HG03039 (cell line): ENCODE measurements at regions not wholly inside any gene's neighbourhood (a gene's known extent, or its start where the extent isn't known, plus 50 kb on each side); places are given as distances from the start of the nearest gene placed in this dataset.

Experiments used
- ATAC-seq: cut with Tn5 transposase; IDR thresholded peaks from one replicate; pipeline ENCODE4 v1.9.1; 2021; ENCODE audit warnings: mild to moderate bottlenecking, moderate library complexity; ENCODE audit not compliant: unreplicated experiment

DNA sequence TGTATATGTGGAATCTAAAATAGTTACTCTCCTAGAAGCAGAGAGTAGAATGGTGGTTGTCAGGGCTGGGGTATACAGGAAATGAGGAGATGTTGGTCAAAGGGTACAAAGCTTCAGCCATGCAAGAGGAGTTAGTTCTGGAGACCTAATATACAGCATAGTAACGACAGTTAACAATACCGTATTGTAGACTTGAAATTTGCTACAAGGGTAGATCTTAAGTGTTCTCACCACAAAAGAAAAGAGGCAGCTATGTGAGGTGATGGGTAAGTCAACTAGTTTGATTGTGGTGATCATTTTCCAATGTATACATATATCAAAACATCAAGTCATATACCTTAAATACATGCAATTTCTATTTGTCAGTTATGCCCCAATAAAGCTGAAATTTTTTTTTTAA, 98.2 kb upstream of the CYP1B1 start:
- no peak for ATAC-seq

DNA sequence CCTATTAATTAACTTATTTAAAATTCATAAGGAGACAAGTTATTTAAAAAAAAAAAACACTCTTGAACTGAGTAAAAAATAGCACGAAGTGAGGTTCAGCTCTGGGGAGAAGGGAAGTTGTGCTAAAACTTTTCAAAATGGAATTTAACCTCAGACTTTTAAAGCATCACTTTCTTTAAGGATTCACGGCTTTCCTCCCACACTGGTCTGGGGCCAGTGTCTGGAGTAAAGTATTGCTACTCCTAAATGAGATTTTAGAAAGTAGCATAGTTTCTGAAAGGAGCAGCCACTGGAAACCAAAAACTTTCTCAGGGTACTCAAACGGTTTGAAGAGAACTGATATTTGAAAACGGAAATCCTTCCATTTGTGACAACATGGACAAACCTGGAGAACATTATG, 97.7 kb upstream of the CYP1B1 start:
- ATAC-seq, result no peak

DNA sequence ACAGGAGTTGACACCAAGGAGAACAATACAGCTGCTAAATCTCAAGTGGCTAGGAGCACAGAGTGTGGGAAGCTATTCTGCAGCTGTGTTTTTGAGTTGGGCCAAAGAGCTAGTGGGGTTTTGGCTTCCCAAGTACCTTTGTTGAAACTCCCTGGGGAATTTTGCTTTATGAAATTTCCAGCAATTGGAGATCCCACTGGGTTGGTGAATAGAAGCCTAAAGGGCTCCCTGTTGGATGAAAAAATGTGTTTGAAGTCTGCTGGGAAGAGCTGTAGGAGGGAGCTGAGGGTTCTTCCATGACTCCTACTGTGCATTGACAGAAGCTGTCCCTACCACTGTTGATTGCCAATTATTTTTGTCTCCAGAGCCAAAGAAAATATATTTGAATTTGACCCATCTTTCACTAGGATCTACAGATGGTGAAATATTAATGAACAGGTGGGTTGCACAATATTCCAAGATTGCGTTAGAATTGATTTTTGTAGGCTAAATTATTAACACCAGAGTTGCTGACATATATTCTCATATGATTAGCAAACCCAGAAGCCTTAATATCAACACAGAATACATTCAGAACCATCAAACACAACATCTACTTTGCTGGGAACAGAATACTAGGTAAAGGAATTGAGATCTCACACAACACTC, 95.4 kb upstream of the CYP1B1 start:
- ATAC-seq, result no peak

DNA sequence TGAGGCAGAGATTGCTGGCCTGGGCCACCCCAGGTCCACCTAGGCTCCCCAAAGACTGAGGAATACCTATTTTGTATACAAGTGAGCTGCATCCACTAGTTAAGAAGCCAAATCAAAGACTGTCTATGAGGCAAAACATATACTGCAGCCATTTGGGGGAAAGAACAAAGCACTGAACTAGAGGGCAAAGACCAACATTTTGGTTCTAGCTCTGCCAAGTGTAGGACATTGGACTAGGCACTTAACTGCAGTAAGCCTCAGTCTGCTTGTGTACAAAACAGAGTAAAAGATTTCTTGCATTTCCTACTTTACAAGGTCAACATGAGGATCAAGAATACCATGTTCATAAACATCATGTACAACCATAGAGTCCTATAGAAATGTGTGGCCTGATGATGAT, 94.8 kb upstream of the CYP1B1 start:
- no peak for ATAC-seq

DNA sequence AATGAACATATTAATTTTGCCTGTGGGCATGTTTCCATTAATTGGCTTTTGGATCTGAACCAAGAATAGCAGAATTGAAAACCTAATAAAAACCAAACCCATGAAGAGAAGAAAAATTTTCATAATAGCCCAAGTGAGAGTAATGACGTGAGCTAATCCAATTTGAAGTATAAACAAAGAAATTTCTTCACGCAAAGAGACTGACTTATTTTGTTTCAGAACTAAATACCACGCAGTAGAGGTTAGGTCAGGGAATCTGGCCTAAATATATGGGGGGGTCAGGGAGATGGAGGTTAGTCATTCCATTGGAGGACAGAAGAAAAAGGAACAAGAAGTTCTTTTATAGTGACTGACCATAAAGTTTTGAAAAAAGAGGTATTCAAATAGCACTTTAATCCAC, 94.1 kb upstream of the CYP1B1 start:
- no peak for ATAC-seq

DNA sequence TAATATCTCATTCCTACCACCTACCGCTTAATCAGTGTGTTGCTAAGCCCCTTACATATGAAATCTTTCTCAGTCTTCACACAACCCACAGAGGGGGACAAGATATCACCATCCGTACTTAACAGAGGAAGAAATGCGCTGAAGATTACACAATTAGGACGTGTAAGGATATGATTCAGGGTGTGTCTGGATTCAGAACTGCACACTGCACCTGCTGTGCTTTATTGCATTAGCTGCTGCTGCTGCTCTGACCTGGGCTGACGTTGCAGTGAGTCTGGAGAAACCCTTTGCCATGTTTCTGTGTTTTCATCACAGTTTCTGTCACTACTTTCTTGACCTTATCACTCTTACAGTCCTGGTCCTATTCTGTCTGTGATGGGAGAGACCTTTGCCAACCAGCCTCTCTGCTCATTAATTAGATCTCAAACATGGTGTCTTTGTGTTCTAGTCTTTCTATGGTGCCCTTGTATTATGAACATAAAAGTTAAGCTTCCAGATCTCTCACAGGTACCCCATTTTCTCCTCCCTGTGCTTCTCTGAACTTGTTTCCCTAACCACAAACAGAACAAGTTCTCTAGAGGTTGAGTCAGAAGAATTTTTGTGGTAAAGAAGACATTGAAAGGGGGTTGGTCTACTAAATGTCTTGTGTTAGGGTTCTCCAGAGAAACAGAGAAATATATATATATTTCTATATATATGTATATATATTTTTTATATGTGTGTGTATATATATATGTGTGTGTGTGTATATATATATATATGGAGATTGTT, 92.9 kb upstream of the CYP1B1 start:
- ATAC-seq, result no peak

DNA sequence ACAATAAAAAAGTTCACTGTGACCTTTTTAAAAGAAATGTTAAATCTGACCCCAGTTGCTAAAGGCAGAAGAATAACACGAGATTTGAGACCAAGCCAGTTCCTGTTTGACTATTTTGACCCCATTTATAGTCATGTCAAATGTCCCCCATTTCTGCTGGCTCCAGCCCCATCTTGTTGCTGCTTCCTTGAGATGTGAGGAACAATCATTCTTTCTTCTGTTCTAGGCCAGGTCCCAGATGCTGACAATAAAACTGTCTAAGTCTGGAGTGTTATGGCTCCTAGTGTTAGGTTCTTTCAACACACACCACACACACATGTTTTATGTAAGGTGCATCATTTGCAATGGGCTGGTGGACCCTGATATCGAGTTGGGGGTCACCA, 92.0 kb upstream of the CYP1B1 start:
- no peak for ATAC-seq

DNA sequence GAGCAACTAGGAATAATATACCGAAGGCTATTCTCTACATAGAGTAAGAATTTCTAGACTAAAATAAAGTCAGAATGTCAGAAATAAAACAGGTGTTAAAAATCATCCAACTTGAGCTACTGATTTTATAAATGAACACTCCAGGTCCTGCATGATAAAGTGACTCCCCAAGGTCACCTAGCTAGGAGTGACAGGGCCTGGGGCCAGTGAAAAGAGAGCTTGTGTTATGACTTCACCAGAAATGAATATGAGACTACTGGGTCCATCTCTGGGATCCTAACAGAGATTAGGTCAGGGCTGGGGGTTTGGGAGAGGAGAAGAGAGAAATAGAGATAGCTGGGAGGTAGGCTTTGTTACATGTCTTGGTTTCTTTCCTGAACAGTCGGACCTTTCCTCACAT, 89.7 kb upstream of the CYP1B1 start:
- no peak for ATAC-seq

DNA sequence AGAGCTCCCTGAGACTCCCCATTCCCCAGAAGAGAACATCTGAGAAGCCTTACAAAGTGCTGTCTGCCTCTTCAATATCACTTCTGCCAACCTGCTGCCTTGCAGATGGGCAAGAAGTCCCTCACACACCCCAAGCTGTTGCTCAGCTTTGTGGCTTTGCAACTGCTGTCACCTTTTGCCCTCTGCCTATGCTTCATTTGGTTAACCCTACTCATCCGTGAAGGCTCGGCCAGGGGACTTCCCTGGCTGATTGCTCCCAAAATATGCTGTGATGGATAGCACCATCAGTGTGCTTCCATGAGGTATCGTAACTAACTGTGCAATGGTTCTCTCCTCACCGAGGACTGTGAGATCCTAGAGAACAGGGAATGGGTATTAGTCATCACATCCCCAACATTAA, 88.9 kb upstream of the CYP1B1 start:
- ATAC-seq, result peak; percentile 66

DNA sequence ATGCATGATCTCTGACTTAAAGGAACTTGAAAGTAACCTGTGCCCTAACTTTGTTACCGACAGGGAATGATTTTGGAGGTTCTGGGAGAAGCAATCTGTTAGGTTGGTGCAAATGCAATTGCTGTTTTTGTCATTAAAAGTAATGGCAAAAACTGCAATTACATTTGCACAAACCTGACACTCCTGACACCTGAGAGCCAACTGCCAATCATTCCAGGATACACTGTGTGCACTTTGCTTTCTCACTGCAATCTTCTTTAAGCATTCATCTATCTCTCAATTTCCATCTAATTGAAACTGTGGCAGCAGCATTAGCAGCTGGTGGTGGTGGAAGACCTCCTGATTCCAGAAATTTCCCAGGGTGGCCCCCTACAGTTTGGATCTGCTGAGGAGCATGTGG, 87.6 kb upstream of the CYP1B1 start:
- ATAC-seq, result no peak

DNA sequence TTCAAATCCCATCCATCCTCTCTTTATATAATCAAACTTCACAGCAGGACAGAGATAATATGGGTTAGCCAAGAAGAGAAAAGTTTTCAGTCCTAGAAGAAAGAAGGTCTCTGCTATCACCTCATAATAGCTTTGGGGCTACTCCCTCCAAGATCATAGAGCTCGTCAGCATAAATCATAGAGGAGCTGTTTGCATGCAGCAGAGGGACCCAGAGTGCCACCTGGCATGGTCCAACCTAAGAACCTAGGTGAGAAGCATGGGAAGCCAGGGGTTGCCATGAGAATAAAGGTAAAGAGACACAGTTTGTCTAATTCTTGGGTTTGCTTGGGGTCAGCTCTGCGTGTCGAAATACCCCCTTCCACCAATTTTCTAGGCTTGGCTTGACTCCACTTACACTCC, 87.1 kb upstream of the CYP1B1 start:
- ATAC-seq, result no peak

DNA sequence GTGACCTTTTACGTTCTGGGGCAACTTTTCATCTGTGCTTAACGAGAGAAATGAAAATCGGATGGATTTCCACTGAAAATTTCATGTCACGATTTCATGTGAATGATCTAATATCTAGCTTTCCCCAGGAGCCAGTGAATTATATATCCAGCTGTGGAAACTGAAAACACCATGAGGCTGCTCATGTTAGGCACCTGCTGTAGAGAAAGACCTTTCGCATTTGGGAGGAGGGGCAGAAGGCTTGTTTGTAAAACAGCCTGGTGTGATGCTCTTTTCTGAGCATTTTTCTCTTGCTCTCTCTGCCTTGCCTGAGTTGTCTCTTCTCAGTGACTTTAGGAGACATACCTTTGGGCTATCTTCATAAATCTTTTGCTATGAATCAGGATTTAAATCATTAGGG, 84.6 kb upstream of the CYP1B1 start:
- ATAC-seq, result no peak

DNA sequence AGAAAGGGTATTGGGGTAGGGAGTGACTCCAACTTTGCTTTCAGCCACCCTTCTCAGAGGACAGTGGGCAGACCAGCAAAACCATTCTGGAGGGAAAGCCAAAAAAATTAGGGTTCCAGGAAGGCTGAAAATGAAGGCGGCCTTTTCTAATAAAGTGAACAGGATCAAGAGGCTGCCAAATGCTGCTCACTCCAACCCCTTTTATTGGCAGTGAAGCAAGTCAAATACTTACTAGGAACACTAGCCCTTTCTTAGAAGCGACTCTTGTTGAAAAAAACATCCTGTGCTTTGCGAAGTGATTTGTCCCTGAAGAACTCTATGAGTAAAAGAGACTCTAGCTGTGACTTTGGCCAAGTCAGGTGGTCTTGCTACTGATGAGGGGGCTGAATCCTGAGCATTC, 83.6 kb upstream of the CYP1B1 start:
- no peak for ATAC-seq

DNA sequence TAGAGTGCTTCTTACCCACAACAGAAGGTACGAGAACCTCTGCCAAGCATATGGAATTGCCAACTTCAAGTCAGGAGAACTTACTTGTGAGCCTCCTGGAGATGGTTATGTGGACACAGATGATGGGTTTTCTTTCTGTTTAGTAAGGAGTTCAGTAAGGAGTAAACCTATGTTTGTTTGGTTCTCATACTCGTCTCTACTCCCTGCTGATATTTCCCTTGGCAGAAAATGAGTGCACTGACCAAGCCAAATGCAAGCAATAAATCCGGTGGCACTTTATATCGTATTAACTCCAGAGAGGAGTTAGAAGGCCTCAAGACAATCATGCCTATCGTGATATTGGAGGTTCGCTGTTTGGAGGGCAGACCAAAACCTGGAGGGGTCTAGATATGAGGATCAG, 83.2 kb upstream of the CYP1B1 start:
- no peak for ATAC-seq

DNA sequence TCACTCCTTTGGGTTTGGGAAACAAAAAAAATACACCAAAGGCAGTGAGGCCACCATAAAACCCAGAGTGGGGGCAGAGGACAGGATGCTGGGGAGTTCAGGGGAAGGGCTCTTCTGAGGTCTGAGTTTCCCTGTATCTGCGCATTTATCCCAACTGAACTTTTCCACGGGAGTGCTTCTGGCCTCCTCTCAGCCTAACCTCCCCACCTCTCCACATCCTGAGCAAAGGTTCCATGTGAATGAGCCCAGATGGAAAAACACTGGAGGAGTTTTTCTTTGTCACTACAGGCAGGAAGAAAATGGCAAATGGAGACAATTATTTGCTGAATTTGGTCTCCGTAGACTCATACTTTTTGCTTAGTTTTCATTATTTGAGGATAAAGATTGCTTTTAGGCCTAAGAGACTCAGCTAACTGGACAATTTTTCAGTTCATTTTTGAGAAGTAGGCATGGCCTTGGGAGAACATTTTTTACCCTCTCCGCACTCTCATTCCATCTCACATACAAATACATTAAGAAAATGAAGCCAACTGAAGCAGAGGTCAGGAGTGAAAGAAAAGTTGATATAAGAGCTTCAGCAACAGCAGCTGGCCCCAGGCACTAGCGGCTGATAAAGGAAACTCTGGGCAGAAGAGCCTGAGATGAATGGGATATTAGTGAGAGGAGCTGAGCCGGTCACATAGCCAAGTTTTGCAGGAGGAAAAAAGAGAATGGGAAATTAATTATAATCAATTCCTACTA, 82.6 kb upstream of the CYP1B1 start:
- no peak for ATAC-seq

DNA sequence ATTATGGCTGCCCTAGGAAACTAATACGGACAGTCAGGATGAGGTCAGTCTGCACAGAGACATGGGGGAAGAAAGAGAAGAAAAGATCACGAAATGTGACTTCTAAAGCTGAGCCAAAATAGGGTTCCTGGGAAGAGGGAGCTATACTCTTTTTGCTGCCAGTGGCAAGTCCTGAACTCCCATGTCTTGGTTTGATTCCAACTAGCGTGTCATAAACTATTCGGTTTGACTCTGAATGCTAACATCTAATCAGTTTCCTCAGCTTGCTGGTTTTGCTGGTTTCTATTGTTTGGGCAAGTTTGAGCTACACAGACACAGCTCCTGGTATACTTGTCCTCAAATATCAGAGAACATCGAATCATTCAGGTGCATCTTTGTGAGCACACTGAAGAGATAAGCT, 80.5 kb upstream of the CYP1B1 start:
- ATAC-seq, result no peak

DNA sequence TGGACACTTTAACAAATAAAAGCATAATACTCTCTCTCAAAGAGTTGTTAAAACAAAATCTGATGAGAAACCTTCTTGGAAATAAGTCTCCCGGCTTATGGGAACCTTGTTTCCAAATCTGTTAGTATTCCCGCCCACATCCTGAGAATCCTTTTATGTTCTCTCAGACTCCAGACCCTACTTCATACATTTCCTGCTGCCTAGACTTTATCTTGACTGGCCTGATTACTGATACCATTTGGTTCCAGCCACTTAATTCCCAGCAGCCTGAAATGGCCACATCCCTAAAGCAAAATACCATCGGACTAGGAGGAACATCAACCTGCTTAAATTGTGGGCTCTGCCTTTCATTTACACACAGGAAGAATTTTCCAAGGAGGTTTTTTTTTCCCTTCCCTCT, 79.1 kb upstream of the CYP1B1 start:
- ATAC-seq, result no peak

DNA sequence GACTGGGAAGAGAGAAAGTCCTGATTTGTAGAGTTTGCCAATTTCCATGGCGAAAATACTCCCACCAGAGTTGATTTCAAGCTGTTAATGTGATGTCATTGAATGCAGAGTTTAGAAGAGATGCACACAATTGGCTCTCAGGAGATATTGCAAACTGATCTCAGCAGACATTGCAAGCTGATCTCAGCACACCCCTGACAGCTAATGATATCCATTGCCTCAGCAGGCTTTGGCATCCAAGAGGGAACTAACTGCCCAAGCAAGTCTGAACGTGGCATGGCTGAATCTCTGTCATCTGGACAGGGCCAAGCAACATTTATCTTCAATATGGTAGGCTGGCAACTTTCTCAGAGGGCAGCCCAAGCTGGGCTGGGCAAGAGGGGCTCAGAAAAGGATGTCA, 78.4 kb upstream of the CYP1B1 start:
- no peak for ATAC-seq

DNA sequence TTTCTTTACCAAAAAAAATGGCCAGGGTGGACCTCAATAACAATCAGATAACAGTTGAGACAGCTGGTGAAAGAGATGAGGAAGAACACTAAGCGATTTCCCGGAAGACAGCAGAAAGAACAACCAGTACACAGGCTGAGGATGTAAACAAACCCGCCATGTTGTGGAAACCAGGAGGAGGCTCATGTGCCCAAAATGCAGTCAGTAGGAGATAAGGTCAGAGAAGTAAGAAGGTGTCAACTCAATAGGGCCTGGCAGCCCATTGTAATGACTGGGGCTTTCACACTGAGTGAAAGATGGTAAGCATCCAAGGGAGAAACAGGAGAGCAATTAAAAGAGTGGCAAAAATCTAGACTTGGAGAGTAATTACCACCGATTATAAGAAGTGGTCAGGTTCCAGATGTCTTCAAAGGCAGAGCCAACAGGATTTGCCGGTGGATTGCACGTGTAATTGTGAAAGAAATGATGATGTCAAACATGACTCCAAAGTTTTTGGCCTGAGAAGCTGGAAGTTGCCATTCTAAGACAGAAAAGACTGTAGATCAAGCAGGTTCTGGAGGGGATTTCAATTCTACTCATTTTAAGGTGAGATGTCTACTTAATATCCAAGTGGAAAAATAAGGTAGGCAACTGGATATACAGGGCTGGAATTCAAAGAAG, 77.7 kb upstream of the CYP1B1 start:
- no peak for ATAC-seq

DNA sequence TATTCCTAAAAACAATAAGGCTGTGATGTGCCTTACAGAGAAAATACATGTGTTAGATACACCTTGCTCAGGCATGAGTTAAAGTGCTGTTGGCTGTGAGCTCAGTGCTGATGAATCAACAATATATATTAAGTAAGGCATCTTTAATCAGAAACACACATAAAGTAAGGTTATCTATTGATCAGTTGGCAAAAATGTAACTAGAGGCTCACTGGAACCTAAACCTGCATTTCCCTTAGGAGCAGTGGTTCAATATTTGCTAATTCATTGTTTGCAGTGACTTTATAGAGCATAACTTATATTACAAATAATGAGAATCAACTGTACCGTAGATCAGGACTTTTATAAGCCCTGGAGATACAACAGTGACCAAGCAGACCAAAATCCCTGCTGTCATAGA, 77.0 kb upstream of the CYP1B1 start:
- ATAC-seq, result no peak

DNA sequence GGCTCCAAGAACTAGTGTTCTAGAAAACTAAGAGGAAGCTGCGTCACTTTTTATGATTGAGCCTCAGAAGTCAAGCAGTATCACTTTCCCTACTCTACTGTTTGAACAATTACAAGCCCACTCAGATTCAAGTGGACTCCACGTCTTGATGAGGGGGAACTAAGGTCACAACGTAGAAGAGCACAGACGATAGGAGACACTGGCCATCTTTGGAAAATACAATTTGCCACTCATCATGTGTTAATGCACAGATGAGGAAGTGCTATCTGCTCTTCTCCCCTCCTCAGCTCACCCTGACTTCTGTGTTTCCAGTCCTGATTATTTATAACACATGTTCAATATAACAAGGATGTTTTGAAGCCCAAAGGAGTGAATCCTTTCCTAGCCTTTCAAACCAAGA, 76.1 kb upstream of the CYP1B1 start:
- no peak for ATAC-seq

DNA sequence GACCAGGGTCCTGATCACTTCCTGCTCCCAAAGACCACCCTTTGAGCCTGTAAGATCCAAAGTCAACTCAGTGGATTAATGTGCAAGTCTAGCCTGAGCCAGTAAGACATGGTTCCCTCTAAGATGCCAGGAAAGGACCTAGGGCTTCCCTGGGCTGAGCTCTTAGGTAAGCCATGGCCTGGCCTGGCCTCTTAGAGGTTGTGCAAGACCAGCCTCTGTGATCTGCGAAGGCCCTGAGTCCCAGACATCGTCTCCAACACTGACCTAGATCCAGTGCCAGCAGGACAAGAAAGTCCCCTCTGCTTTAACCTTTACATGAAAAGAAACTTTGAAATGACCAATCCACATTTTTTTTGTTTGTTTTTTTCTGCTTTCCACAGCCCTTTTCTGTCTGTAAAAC, 73.6 kb upstream of the CYP1B1 start:
- no peak for ATAC-seq
